ENCODE measurements at regions not wholly inside any gene's neighbourhood (a gene's known extent, or its start where the extent isn't known, plus 50 kb on each side); places are given as distances from the start of the nearest gene placed in this dataset.

- no peak for DNase-seq
Measured at GRCh38 chr9:107647611-107648010, 158.0 kb upstream of the KLF4 start.

DNA sequence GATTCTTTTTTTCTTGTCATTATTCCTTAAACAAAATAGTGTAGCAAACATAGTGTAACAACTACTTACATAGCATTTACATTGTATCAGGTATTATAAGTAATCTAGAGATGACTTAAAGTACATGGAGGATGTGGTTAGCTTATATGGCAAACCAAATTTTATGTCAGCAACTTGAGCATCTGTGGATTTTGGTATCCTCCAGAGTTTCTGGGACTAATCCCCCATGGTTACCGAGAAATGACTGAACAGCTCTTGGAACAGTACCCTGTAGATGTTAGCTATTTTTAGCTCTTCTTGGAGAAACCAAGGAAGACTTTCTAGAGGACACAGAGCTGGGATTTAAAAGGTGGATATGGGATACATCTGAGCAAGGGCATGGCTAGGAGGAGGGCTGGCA is 157.6 kb upstream of the KLF4 start:
- DNase-seq: no peak

DNA sequence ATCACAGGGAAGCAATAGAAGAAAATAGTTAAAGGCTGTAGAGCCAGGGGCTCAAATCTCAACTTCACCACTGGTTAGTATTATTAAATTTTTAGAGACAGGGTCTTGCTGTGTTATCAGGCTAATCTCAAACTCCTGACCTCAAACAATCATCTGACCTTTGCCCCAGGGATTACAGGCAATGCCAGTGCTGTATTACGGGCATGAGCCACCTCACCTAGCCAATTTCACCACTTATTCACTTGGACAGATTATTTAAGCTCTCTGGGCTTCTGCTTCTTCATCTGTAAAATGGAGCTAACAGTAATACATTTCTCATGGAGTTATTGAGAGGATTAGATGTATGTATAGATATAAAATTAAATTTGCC is 155.9 kb upstream of the KLF4 start:
- no peak for DNase-seq

DNA sequence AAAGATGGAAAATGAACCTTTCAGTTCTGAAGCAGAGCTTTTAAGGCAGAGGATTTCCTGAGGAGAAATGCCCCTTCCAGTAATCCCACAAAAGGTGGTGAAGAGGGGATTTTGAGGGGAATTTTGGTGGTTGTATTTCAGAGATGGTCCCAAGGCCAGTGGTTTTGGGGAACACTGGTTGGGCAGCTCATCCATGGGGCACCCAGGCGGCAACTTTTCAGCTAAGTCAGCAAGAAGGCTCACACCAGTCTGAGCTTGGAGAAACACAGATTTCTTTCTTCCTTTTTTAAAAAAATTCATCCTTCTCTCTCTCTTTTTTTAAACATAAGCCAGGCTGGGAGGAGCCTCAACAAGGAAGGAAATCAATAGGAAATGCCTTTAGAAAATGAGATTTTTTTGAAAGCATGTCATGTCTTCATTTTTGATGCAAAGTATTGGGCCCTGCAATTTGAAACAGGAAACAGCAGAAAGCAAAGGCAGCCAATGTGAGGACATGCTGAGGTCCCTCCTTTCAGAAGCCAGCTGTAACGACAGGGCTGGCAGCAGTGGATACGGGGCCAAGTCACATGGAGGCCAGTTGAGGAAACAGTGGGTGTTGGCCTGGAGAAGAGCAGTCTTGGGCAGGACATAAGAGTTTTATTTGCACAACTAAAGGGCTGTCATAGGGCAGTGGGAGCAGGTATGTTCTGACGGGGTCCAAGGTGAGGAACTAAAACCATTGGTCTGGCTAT is 155.3 kb upstream of the KLF4 start:
- DNase-seq: no peak

DNA sequence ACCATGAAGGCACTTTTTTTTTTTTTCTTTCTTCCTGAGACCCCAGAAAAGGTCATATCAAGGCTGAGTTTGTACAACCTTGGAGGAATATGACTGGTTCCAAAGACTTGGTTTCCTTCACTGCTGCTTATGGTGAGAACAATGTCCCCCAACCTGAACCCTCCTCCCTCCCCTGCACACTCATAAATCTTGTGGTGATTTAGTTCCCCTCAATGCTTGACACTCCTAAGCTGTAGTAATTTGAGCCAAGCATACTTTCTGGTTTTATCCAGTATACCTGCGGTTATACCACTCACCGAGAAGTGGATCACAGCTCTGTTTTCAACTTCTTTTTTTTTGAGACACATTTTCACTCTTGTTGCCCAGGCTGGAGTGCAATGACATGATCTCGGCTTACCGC is 149.9 kb upstream of the KLF4 start:
- no peak for DNase-seq

- DNase-seq: no peak
Measured at GRCh38 chr9:107638521-107639310, 149.1 kb upstream of the KLF4 start.

GRCh38 chr9:107637421-107638420 is 148.2 kb upstream of the KLF4 start:
- no peak for DNase-seq

DNA sequence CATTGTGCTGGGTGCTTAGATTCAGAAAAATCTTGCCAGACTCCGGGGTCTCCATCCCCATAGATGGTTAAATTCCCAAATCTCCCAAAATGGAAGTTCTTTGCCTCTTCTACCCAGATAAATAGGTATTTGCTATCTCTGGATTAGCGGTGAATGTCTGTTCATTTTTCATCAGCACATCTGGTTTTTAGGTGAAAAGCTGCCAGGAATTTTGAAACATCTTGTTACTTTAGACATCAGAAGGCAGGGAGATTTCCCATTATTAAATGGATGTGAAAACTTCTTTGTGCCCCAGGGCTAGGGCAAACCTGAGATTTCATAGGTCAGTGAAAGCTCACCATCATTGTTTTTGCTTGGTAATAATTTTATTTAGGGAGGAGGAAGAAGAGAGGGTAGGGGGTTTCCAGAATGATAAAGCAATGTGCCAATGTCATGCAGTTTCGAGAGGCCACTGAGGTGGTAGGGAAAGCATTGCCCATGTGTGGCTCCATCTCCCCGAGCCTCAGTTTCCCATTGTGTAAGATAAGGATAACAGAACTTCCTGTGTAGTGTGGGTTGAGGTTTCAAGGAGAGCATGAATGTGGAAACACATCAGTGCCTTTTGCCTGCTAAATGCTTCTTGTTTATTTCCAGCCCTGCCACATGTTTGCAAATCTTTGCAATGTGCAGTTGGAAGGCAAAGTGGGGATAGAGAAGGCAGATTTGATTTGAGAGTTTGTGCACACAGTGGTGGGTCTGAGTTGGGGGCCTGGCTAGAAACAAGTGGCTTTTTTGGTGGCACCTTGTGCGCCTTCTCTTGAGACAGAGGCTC is 147.2 kb upstream of the KLF4 start:
- DNase-seq: no peak

DNA sequence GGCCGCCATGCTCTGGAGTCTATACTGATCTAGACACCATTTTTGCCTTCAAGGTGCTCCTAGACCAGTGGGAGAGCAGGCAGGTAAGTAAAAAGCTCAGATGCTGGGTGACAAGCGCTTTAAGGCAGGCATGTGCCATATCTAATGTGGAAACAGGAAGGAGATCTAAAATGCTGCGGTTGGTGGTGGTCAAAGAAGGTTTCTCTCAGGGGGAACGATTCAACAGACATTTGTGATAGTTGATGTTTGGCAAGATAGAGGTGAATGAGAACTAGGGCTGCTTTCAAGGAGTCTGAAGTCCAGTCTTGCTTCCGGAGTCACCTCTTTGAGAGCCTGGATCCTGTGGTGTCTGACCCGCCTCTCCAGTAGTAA is 146.2 kb upstream of the KLF4 start:
- DNase-seq: no peak

- DNase-seq: no peak
Measured at GRCh38 chr9:107635101-107635802, 145.7 kb upstream of the KLF4 start.

DNA sequence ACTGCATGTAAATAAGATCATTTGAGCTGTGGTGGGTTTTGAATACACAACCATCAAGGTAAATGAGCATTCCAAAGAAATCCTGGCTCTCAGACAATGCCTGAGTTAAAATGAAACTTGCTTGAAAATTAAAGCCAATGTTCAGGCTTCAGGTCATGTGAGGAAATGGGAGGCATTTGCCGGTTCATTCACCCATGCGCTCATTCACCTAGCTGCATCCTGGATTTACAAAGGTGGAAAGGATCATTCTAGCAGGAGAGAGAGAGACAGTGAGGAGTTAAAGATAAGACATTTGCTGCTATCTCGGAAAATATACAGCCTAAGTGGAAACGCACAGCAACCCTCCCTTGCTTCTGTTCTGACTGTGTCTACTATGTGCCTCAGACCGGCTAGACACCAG is 143.8 kb upstream of the KLF4 start:
- no peak for DNase-seq

DNA sequence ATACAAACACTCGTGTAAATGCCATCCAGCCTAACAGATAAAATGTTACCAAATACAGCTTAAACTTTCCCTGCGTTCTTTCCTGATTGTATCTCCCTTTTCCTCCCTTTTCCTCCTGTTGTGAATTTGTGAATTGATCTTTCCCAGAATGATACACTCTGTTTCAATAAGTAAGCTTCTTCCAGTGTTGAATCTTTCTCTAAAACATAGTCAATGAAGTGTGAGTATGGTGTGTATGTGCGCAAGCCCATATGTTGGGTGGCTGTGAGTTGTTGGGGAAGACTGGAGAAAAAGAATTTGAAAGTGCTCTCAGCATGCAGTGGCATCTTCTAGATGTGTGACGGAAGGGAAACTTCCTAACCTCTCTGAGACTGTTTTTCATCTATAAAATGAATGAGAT is 143.1 kb upstream of the KLF4 start:
- DNase-seq: no peak

DNA sequence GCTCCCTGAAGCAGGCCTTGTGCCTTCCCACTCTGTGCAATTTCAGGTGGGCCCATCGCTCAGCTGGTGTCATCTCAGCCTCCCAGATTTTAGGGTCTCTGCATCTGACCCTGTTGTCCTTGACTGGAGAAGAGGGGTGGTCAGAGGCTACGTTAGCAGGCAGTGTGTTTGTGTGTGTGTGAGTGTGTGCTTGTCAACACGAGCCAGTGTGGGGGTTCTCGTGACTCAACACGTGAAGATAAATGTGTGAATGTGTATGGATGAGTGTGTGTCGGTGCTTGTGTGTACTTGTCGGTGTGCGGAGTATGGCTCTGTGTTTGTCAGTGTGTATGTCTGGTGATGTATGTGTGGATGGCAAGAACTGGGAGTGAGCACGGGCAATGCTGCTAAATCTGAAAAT is 142.6 kb upstream of the KLF4 start:
- no peak for DNase-seq

GRCh38 chr9:107631788-107632187 is 142.2 kb upstream of the KLF4 start:
- DNase-seq: no peak

- DNase-seq: no peak
Measured at GRCh38 chr9:107630156-107630555, 140.6 kb upstream of the KLF4 start.

- no peak for DNase-seq
Measured at GRCh38 chr9:107628444-107628843, 138.9 kb upstream of the KLF4 start.

- DNase-seq: no peak
Measured at GRCh38 chr9:107627781-107628180, 138.2 kb upstream of the KLF4 start.

DNA sequence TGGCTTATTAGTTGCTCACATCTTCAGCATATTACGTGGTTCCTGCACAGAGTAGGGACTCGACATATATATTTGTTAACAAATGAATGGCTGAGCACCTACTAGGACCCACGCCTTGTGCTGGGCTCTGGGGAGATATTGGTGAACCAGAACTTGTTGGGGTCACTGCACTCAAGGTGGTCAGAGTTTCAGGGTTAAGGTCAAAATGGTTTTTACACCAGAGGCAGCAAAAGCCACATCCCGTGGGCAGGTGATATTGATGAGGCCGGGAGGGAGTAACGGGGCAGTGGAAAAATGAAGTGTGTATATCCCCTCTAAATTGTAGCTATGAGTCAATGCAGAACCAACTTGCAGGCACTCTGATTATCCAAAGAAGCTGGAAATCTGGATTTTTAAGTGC is 136.5 kb upstream of the KLF4 start:
- no peak for DNase-seq

DNA sequence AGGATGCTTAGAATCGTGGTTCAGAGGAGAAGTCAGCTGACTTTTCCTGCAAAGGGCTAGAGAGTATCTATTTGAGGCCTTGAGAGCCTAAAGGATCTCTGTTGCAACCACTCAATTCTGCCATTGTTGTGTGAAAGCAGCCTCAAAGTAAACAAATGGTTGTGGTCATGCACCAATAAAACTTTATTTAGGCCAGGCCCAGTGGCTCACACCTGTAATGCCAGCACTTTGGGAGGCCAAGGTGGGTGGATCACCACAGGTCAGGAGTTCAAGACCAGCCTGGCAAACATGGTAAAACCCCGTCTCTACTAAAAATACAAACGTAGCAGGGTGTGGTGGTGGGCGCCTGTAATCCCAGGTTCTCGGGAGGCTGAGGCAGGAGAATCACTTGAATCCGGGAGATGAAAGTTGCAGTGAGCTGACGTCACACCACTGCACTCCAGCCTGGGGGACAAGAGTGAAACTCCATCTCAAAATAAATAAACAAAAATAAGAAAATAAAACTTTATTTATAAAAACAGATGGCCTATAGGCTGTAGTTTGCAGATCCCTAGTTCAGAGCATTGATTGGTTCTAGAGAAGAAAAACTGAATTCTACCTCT is 135.9 kb upstream of the KLF4 start:
- DNase-seq: no peak

DNA sequence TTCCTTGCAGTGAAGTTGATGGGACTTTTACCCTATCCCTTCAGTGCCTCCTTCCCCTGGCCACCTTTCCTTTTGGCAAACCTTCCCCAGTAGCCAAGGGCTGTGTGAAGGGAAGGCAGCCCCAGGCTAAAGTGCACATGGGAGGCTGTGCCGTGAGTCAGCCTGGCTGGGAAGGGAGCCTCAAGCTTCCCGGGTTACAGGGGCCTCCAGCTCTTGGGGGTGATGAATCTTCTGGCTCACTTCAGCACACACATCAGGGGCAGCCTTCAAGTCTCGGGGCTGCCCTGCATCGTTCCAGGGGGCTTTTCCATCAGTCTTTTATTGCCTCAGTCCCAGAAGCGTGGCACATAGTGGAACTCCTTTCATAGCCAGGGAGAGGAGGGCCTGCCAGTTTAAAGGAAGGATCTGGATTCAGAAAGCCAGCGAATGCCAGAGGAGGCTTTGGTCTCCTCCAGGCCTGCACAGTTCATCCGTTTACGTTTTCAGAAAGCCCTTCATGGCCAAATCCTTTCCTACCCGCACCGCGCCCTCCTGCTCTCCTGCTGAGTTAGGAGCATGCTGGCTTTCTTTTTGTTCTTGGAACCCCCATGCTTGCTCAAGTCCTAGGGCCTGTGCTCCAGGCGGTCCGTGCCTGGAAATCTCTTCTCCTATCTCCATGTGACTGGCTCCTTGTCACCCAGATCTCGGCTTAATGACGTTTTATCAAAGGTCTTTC is 134.8 kb upstream of the KLF4 start:
- DNase-seq: no peak

DNA sequence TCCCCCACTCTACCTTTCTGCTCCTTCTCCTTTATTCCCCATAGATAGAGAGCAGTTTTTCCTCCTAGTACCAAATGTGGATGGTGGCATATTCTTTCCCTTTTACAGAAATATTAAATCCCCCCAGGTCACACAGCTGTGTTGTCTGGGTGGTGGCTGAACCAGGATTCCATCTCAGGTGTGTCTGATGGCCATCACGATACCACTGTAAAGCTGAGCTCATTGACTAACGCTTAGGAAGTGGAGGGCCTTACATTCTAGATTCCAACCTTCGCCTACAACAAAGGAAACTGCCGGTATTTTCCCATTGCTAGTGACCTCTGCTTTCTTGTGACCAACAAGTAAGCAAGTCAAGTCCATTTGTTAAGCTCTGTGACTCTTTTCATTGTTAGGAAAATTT is 131.9 kb upstream of the KLF4 start:
- no peak for DNase-seq

Measured in DMS79 (cell line).